ENCODE measurements at regions not wholly inside any gene's neighbourhood (a gene's known extent, or its start where the extent isn't known, plus 50 kb on each side); places are given as distances from the start of the nearest gene placed in this dataset.

DNA sequence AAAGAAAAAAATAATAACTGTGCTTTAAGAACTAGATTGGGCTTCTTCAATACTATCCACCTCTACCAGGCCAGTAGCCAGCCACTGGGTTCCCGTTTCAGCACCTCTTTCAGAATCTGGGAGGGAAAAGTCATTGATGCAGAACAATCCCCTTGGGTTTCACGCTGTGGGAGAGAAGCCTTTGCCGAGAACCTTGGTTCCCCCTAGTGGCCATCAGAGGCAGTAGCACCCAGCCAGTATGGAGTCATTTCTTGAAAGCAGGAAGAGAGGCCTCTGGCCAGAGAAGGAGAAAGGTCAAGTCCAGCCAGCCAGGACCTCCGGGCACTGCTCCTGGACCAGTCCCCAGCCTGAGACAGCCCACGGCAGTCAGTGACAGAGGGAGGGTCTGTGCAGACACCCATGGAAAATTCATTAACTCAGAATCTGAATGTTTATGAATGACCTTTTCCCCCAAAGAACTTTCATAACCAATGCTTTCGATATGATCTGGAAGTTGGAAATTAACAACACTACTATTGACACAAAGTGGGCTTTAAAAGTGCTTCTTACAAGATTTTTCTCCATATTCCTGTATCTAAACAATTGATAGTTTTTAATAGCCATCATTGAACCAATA is 51.2 kb upstream of the CDH5 start:
- no peak overlapping the region for H3K4me3 ChIP-seq
- H3K9me3 ChIP-seq, result no peaks in the 10 kb centered on the region
- intact Hi-C loops (cut with DNase I), result loop anchor here (2.0 kb wide), 1 partner anchor 41 kb away; no protein-coding TSS in a partner anchor
- 7% methylated on average over 6 of the region's 6 CpGs for WGBS
- H3K27ac ChIP-seq (replicated peaks in 1 of 4), result peak overlapping the region in 1 of 4 donors; percentile 18
- H3K4me1 ChIP-seq, result peaks cover 0 to 12% (median 6%) of the 10 kb centered on the region in 4 donors
- H3K36me3 ChIP-seq, result no peaks in the 10 kb centered on the region
- peak in 1 of 2 donors; percentile 15 for TF ChIP-seq POLR2AphosphoS5 (IDR thresholded peaks at IDR 0.05)
- TF ChIP-seq, protein P1, sequence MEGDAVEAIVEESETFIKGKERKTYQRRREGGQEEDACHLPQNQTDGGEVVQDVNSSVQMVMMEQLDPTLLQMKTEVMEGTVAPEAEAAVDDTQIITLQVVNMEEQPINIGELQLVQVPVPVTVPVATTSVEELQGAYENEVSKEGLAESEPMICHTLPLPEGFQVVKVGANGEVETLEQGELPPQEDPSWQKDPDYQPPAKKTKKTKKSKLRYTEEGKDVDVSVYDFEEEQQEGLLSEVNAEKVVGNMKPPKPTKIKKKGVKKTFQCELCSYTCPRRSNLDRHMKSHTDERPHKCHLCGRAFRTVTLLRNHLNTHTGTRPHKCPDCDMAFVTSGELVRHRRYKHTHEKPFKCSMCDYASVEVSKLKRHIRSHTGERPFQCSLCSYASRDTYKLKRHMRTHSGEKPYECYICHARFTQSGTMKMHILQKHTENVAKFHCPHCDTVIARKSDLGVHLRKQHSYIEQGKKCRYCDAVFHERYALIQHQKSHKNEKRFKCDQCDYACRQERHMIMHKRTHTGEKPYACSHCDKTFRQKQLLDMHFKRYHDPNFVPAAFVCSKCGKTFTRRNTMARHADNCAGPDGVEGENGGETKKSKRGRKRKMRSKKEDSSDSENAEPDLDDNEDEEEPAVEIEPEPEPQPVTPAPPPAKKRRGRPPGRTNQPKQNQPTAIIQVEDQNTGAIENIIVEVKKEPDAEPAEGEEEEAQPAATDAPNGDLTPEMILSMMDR (IDR thresholded peaks at IDR 0.05), result peak in 2 of 3 experiments; percentile 85 to 92
- no peak for TF ChIP-seq EP300 (IDR thresholded peaks at IDR 0.05)
- no peak for TF ChIP-seq POLR2A (IDR thresholded peaks at IDR 0.05; ENCODE audit: low read depth)
- no peak for DNase-seq (ENCODE audit: extremely low spot score)
- no peaks in the 10 kb centered on the region for H3K27me3 ChIP-seq

DNA sequence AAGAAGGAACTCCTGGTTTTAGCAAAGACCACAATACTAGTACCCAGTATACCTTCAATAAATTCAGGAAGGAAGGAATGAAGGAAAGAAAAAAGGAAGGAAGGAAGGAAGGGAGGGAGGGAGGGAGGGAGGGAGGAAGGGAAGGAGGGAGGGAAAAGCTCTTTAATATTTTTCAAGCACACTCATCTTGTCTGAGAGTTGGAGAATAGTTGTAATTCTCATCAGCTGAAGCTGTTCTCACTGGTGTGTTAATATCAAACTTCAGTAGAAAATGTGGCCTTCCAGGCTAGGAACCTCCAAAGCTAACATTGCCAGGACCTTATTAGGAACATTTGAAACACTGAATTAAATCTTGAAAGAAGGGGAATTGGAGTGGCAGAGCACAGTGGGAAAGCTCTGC is 55.2 kb upstream of the CDH5 start:
- intact Hi-C loops (cut with DNase I), result no loop called here
- no peaks in the 10 kb centered on the region for H3K36me3 ChIP-seq
- TF ChIP-seq POLR2AphosphoS5 (IDR thresholded peaks at IDR 0.05) (no peak), EP300 (IDR thresholded peaks at IDR 0.05) (no peak), POLR2A (IDR thresholded peaks at IDR 0.05; ENCODE audit: low read depth) (no peak)
- TF ChIP-seq, protein P1 (IDR thresholded peaks at IDR 0.05), result no peak
- peaks cover 0 to 12% (median 6%) of the 10 kb centered on the region in 4 donors for H3K4me1 ChIP-seq
- no peak overlapping the region for H3K4me3 ChIP-seq
- no peak for DNase-seq (ENCODE audit: extremely low spot score)
- H3K9me3 ChIP-seq, result no peaks in the 10 kb centered on the region
- no peak overlapping the region for H3K27ac ChIP-seq (replicated peaks in 1 of 4)
- H3K27me3 ChIP-seq, result peaks cover 0 to 6% (median 0%) of the 10 kb centered on the region in 4 donors

DNA sequence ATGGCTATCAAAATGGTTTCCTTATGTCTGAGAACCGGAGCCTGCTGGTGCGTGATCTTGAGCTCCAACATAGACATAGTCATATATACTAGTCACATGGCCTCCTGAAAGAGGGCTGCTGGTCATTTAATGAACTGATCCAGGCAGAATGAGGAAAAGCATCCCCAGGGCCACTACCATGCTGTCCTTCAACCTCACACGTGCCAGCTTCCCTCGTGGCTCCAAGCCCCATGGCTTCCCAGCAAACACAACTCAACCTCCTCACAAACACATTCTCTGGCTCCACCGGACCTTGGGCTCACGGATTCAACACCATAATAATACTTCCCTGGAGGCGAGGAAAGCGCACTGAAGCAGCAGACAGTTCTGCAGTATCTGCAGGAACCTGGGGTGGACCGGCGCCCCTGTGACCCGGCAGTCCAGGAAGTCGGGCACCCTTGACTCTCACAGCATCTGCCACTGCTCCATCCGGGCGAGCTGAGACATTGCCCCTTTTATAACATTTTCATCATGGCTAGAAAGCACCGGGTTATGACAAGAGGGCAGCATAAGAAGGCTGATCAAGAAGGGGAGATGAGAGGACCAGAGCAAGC is 57.2 kb upstream of the CDH5 start:
- peaks cover 0 to 2% (median 0%) of the 10 kb centered on the region in 4 donors for H3K4me1 ChIP-seq
- WGBS, result 95% methylated on average over 12 of the region's 15 CpGs
- TF ChIP-seq EP300 (IDR thresholded peaks at IDR 0.05) (no peak), POLR2A (IDR thresholded peaks at IDR 0.05; ENCODE audit: low read depth) (no peak), POLR2AphosphoS5 (IDR thresholded peaks at IDR 0.05) (no peak)
- TF ChIP-seq, protein P1 (IDR thresholded peaks at IDR 0.05), result no peak
- no peak for DNase-seq (ENCODE audit: extremely low spot score)
- no peak overlapping the region for H3K27ac ChIP-seq (replicated peaks in 1 of 4)
- no peaks in the 10 kb centered on the region for H3K36me3 ChIP-seq
- H3K9me3 ChIP-seq, result no peaks in the 10 kb centered on the region
- H3K27me3 ChIP-seq, result peaks cover 0 to 9% (median 0%) of the 10 kb centered on the region in 4 donors
- intact Hi-C loops (cut with DNase I), result no loop called here
- no peak overlapping the region for H3K4me3 ChIP-seq

DNA sequence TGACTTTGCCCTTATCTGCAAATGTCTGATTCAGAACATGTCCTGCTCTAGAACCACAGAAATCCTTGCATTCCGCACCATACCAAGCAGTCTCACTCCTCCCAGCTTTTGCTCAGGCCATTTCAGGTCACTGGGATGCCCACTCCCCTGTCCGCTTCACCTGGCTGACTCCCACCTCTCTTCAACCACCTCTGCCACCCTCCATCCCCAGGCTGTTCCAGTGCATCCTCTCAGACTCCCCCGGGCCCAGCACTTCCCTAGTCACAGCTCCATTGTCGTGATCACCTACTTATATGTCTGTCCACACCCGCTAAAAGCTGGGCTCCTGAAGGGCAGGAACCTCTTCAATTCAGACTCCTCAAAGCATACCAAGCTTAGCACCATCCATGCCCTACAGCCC is 58.4 kb upstream of the CDH5 start:
- TF ChIP-seq, protein P1 (IDR thresholded peaks at IDR 0.05), result no peak
- no peak for TF ChIP-seq EP300 (IDR thresholded peaks at IDR 0.05)
- TF ChIP-seq POLR2A (IDR thresholded peaks at IDR 0.05; ENCODE audit: low read depth), result no peak
- no peak for TF ChIP-seq POLR2AphosphoS5 (IDR thresholded peaks at IDR 0.05)
- Histone ChIP-seq H3K4me3 (no peak overlapping the region), H3K4me1 (peaks cover 0 to 6% (median 0%) of the 10 kb centered on the region in 4 donors), H3K27me3 (peaks cover 0 to 14% (median 0%) of the 10 kb centered on the region in 4 donors), H3K9me3 (peaks cover 0 to under 1% (median 0%) of the 10 kb centered on the region in 4 donors), H3K36me3 (no peaks in the 10 kb centered on the region), H3K27ac (replicated peaks in 1 of 4) (no peak overlapping the region)
- DNase-seq (ENCODE audit: extremely low spot score), result no peak
- WGBS, result 92% methylated on average over 5 of the region's 5 CpGs
- intact Hi-C loops (cut with DNase I), result no loop called here
